ENCODE measurements at regions not wholly inside any gene's neighbourhood (a gene's known extent, or its start where the extent isn't known, plus 50 kb on each side); places are given as distances from the start of the nearest gene placed in this dataset.

DNA sequence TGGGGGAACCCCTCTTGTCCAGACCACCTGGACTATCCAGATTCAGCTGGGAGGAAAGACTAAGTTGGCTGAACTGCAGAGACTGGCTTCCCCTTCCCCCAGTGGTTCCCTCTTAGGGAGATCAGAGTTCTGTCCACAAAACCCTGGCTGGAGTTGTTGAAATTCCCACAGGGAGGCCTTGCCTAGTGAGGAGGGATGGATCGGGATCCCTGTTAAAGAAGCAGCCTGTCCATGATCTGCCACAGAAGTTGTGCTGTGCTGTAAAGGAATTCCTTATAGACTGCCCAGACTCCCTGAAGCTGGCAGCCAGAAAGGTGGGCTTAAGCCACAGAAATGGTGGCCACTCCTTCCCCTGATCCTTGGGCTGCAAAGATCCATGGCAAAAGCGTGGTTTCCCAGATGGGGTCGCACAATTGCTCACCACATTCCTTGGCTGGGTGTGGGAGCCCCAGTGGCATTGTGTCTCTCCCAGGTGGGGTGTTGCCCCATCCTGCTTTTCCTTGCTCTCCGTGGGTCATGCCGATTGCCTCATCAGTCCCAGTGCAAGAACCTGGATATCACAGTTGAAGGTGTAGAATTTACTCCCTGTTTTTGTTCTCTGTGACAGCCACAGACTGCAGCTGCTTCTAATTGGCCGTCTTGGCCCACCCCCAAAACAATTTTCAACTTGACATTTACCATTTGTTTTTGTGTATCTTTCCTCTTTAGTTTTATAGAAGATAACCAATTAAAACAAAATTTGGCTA is 342.4 kb downstream of the FGF10 start:
- TF ChIP-seq ZNF70 (CRISPR knock-in tag; IDR thresholded peaks at IDR 0.05) (no peak), PATZ1 (CRISPR knock-in tag; IDR thresholded peaks at IDR 0.05; ENCODE audit: borderline replicate concordance) (no peak), OSR1 (CRISPR knock-in tag; IDR thresholded peaks at IDR 0.05) (no peak), CREB5 (CRISPR knock-in tag; IDR thresholded peaks at IDR 0.05; ENCODE audit: low read depth) (no peak), BACH2 (CRISPR knock-in tag; IDR thresholded peaks at IDR 0.05; ENCODE audit: borderline replicate concordance) (no peak), ARNTL (CRISPR knock-in tag; IDR thresholded peaks at IDR 0.05; ENCODE audit: borderline replicate concordance, low read depth) (no peak)
